ENCODE measurements at regions not wholly inside any gene's neighbourhood (a gene's known extent, or its start where the extent isn't known, plus 50 kb on each side); places are given as distances from the start of the nearest gene placed in this dataset.

DNA sequence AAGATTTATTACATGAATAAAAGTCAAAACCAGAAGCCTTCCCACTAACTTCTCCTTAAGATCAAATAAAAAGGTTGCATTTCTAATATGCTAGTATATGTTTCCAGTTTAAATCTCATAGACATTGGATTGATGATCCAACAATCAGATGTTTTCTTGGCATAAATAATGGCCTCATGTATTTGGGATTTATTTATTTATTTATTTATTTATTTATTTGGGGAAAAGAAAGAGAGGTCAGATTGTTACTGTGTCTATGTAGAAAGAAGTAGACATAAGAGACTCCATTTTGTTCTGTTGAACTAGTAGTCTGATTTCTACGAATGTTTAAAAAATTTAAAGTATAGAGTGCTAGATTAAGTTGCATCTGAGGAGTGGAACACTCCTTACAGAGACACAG is 422.4 kb downstream of the ADGRL2 start:
- no peak overlapping the region for H3K4me3 ChIP-seq (ENCODE audit: low read length)
- TF ChIP-seq, protein P1, sequence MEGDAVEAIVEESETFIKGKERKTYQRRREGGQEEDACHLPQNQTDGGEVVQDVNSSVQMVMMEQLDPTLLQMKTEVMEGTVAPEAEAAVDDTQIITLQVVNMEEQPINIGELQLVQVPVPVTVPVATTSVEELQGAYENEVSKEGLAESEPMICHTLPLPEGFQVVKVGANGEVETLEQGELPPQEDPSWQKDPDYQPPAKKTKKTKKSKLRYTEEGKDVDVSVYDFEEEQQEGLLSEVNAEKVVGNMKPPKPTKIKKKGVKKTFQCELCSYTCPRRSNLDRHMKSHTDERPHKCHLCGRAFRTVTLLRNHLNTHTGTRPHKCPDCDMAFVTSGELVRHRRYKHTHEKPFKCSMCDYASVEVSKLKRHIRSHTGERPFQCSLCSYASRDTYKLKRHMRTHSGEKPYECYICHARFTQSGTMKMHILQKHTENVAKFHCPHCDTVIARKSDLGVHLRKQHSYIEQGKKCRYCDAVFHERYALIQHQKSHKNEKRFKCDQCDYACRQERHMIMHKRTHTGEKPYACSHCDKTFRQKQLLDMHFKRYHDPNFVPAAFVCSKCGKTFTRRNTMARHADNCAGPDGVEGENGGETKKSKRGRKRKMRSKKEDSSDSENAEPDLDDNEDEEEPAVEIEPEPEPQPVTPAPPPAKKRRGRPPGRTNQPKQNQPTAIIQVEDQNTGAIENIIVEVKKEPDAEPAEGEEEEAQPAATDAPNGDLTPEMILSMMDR (conservative IDR thresholded peaks at IDR 0.05; ENCODE audit: low read length), result no peak
- DNase-seq (ENCODE audit: low read depth), result no peak

DNA sequence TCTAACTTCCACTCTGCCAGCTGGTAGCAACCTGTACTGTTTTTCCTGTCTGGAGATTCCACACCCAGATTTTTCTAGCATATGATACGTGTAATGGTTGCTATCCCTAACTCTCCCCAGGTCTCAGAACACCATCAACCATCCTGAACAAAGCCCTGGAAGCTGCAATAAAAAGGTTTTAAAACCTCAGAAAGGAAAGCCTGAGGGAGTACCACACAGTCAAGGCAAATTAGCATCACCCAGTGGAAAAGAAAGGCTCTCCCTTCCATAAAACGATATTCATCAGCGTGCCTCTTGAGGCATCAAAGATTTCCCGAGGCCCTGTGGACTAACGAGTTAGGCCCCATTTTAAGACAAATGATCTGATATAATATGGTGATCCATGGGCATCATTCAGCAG is 421.0 kb downstream of the ADGRL2 start:
- DNase-seq (ENCODE audit: low read depth), result no peak
- TF ChIP-seq, protein P1 (conservative IDR thresholded peaks at IDR 0.05; ENCODE audit: low read length), result no peak
- no peak overlapping the region for H3K4me3 ChIP-seq (ENCODE audit: low read length)

DNA sequence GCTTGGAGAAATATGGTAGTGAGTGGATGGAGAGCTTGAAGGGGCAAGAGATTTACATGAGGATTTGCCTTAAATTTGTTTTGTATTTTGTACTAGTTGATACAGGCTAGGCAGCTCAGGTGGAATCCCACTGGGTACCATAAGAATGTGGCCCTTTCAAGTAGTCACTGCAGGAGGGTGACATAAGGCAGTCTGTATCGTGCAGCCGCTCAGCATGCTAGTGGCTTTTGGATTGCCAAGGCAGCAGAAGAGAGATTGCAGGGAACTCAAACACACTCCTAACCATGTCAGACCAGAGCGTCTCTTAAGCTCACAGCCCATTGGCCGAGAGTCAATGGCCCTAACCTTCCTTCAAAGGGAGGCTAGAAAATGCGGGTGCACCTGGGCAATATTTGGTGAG is 420.0 kb downstream of the ADGRL2 start:
- no peak for DNase-seq (ENCODE audit: low read depth)
- H3K4me3 ChIP-seq (ENCODE audit: low read length), result no peak overlapping the region
- TF ChIP-seq, protein P1 (conservative IDR thresholded peaks at IDR 0.05; ENCODE audit: low read length), result no peak

DNA sequence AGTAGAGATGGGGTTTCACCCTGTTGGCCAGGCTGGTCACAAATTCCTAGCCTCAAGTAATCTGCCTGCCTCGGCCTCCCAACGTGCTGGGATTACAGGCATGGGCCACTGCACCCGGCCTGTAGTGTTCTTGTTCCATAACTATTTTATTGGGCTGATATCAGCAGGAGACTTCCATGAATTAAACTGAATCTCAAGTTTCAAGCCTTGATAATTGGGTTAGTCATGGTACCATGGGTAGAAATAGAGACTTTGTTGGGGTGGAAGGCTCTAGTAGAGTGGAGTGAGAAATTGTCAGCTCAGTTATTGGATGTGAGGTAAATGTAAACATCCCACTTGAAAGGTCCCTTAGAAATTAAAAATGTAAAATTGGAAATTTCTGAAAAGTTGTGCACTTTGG is 419.1 kb downstream of the ADGRL2 start:
- no peak for DNase-seq (ENCODE audit: low read depth)
- no peak overlapping the region for H3K4me3 ChIP-seq (ENCODE audit: low read length)
- TF ChIP-seq, protein P1 (conservative IDR thresholded peaks at IDR 0.05; ENCODE audit: low read length), result no peak

DNA sequence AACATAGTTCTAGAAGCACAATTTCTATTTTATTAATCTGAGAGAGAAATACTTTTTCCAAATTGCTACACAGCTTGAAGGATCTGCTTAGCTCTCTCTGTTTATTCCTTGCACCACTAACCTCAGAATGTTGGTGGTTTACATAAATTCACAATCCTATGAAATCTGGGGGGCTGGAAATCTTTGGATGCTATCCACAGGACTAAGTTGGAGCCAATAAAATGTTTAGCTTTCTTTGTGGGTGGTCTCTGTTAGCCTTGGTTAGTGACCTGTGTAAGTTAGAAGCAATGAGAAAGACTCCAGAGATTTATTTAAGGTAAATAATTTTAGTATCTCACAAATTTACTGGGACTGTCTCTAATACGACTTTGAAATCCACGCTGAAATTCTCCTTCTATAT is 418.1 kb downstream of the ADGRL2 start:
- no peak overlapping the region for H3K4me3 ChIP-seq (ENCODE audit: low read length)
- DNase-seq (ENCODE audit: low read depth), result no peak
- TF ChIP-seq, protein P1 (conservative IDR thresholded peaks at IDR 0.05; ENCODE audit: low read length), result no peak

DNA sequence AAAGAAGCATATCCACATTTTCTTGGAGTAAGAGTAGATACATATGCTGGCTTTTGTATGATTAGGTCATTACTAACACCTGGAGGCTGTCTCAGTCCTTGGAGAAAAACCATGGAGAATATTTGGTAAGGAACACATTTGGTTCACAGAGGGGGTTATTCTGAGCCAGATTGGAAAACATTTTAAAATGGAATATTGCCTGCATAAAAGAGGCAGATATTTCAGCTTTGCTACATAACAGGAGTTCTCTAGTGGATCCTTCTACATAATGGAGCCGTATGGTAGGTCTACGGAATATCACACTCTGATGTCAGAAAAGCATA is 415.1 kb downstream of the ADGRL2 start:
- TF ChIP-seq, protein P1 (conservative IDR thresholded peaks at IDR 0.05; ENCODE audit: low read length), result no peak
- H3K4me3 ChIP-seq (ENCODE audit: low read length), result no peak overlapping the region
- no peak for DNase-seq (ENCODE audit: low read depth)

DNA sequence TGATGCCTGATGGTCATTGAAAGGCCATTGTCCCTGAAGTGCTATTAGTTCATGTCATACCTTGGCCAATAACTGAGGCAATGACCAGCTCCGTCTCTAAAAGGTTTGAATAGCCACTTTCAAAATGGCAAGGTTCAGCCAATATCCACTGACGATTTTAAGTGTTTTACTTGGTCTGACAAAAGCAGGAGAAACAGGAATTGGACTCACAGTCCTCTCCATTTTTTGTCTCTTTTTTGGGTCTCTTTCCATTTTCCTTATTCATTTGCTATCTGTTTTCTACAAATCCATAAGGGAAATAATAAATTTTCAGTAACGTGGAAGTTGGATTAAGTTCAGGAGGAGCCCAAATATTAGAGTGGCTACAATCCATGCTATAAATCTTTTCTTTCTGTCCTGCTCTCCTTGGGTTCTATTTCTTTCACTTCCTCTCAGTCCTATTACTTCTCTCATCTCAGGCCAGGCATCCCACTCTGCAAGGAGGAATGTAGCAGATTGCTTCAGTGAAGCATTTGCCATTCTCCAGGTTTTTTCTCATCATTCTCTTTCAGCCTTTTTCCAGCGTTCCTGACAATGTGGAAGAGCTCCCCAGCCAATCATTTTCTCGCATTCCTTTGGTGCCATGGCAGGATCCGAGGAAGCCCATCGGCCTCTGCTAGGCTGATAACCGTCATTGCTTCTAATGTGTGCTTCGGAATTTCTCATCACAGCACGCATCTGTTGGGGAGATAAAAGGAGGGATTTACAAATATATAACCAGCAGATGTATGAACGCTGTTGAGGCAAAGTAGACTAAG is 414.5 kb downstream of the ADGRL2 start:
- no peak overlapping the region for H3K4me3 ChIP-seq (ENCODE audit: low read length)
- DNase-seq (ENCODE audit: low read depth), result no peak
- TF ChIP-seq, protein P1 (conservative IDR thresholded peaks at IDR 0.05; ENCODE audit: low read length), result no peak
